Panc1 (cell line): ENCODE measurements at regions not wholly inside any gene's neighbourhood (a gene's known extent, or its start where the extent isn't known, plus 50 kb on each side); places are given as distances from the start of the nearest gene placed in this dataset.

Experiments used
- ATAC-seq: fragments of 200-7000 bp; cut with Tn5 transposase; 2 replicates; pipeline ENCODE4 v1.9.1; 2020; ENCODE audit warnings: mild to moderate bottlenecking, moderate library complexity
- BruUV-seq: library from RNA; stranded (reverse); fragments of 400-500 nt; replicated peaks from 2 replicates; lab custom pipeline; 2021; lab: Mats Ljungman, UMichigan
- CTCF ChIA-PET: fragments of 300-600 bp; sonication (Branson Sonifier 250); formaldehyde crosslinking; loops from one replicate; lab custom pipeline; 2022; ENCODE audit warnings: antibody characterized with exemption; lab: Charles Lee
- POLR2A ChIA-PET: fragments of 300-600 bp; sonication (Branson Sonifier 250); formaldehyde crosslinking; loops from one replicate; lab custom pipeline; 2022; ENCODE audit warnings: antibody characterized with exemption; lab: Charles Lee
- DNase-seq: peaks from one replicate; pipeline ENCODE4 v3.0.0-alpha.2; 2010; ENCODE audit warnings: low read depth, low spot score
- H3K27ac ChIP-seq: 2 replicates; pipeline ENCODE4 v1.5.1; 2011; ENCODE audit warnings: mild to moderate bottlenecking, low read length, inconsistent platforms
- H3K27me3 ChIP-seq: fragments of 200-500 bp; sonication (Bioruptor generic); 2 replicates; pipeline ENCODE4 v1.6.0; 2014; ENCODE audit warnings: low read length, inconsistent platforms; ENCODE audit not compliant: control insufficient read depth, insufficient read depth
- H3K36me3 ChIP-seq: fragments of 200-500 bp; sonication (Bioruptor generic); 2 replicates; pipeline ENCODE4 v1.5.1; 2014; ENCODE audit warnings: inconsistent platforms, mild to moderate bottlenecking, low read length, moderate library complexity; ENCODE audit not compliant: control insufficient read depth, insufficient read depth
- H3K4me1 ChIP-seq: 2 replicates; pipeline ENCODE4 v1.5.1; 2011; ENCODE audit warnings: inconsistent platforms, mild to moderate bottlenecking, low read length, moderate library complexity; ENCODE audit not compliant: control insufficient read depth, insufficient read depth
- H3K4me3 ChIP-seq, 2 experiments: 2 replicates each; pipeline ENCODE4 v1.5.1; 2011 to 2012; ENCODE audit warnings: low read depth in 2 of 2, low read length in 2 of 2, mild to moderate bottlenecking in 2 of 2, inconsistent platforms in 1 of 2, moderate library complexity in 1 of 2
- H3K9me3 ChIP-seq: fragments of 200-500 bp; sonication (Bioruptor generic); 2 replicates; pipeline ENCODE4 v1.5.1; 2014; ENCODE audit warnings: low read depth, mild to moderate bottlenecking, inconsistent platforms, low read length, moderate library complexity; ENCODE audit not compliant: control insufficient read depth, insufficient read depth
- POLR2AphosphoS5 ChIP-seq: IDR thresholded peaks from 2 replicates; pipeline ENCODE4 v1.6.1; 2012; ENCODE audit warnings: mild to moderate bottlenecking, low read depth, low read length, moderate library complexity
- SIN3A ChIP-seq: IDR thresholded peaks from 2 replicates; pipeline ENCODE4 v1.6.1; 2012; ENCODE audit warnings: low read depth, mild to moderate bottlenecking, low read length, moderate library complexity, borderline replicate concordance; ENCODE audit not compliant: insufficient read depth
- TCF7L2 ChIP-seq: IDR thresholded peaks from 2 replicates; pipeline ENCODE4 v1.6.1; 2011; ENCODE audit warnings: mild to moderate bottlenecking, low read depth, low read length, inconsistent platforms
- in situ Hi-C: cut with HindIII; loops from 2 replicates; pipeline ENCODE4 v1.10.0; 2016; ENCODE audit warnings: low sequenced_read_pairs, low pct_unique_long_range_greater_than_20kb
- intact Hi-C: fragments of 100-400 bp; cut with micrococcal nuclease; formaldehyde crosslinking; loops from one replicate; pipeline ENCODE4 v1.10.0; 2022; ENCODE audit not compliant: unreplicated experiment
- TF ChIP-seq, protein P1 (sequence below): fragments of 450-650 bp; IDR thresholded peaks from 2 replicates; pipeline ENCODE4 v1.5.1; 2017; ENCODE audit warnings: mild to moderate bottlenecking
- TF ChIP-seq, protein P2 (sequence below), 2 experiments: IDR thresholded peaks; 2 replicates each; pipeline ENCODE4 v1.6.1; 2011 to 2012; ENCODE audit warnings: low read depth in 2 of 2, control low read depth in 1 of 2, low read length in 1 of 2, mild to moderate bottlenecking in 1 of 2, moderate library complexity in 1 of 2; ENCODE audit not compliant: insufficient read depth in 1 of 2

DNA sequence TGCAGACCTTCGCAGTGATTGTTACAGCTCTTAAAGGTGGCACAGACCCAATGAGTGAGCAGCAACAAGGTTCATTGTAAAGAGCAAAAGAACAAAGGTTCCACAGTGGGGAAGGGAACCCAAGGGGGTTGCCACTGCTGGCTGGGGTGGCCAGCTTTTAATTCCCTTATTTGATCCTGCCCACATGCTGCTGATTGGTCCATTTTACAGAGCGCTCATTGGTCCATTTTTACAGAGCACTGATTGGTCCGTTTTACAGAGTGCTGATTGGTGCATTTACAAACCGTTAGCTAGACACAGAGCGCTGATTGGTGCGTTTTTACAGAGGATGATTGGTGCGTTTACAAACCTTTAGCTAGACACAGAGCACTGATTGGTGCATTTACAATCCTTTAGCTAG is 360.6 kb upstream of the DAB2 start:
- TF ChIP-seq POLR2AphosphoS5 (no peak), TCF7L2 (no peak), SIN3A (no peak)
- TF ChIP-seq, protein P1, sequence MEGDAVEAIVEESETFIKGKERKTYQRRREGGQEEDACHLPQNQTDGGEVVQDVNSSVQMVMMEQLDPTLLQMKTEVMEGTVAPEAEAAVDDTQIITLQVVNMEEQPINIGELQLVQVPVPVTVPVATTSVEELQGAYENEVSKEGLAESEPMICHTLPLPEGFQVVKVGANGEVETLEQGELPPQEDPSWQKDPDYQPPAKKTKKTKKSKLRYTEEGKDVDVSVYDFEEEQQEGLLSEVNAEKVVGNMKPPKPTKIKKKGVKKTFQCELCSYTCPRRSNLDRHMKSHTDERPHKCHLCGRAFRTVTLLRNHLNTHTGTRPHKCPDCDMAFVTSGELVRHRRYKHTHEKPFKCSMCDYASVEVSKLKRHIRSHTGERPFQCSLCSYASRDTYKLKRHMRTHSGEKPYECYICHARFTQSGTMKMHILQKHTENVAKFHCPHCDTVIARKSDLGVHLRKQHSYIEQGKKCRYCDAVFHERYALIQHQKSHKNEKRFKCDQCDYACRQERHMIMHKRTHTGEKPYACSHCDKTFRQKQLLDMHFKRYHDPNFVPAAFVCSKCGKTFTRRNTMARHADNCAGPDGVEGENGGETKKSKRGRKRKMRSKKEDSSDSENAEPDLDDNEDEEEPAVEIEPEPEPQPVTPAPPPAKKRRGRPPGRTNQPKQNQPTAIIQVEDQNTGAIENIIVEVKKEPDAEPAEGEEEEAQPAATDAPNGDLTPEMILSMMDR = no peak
- TF ChIP-seq, protein P2, sequence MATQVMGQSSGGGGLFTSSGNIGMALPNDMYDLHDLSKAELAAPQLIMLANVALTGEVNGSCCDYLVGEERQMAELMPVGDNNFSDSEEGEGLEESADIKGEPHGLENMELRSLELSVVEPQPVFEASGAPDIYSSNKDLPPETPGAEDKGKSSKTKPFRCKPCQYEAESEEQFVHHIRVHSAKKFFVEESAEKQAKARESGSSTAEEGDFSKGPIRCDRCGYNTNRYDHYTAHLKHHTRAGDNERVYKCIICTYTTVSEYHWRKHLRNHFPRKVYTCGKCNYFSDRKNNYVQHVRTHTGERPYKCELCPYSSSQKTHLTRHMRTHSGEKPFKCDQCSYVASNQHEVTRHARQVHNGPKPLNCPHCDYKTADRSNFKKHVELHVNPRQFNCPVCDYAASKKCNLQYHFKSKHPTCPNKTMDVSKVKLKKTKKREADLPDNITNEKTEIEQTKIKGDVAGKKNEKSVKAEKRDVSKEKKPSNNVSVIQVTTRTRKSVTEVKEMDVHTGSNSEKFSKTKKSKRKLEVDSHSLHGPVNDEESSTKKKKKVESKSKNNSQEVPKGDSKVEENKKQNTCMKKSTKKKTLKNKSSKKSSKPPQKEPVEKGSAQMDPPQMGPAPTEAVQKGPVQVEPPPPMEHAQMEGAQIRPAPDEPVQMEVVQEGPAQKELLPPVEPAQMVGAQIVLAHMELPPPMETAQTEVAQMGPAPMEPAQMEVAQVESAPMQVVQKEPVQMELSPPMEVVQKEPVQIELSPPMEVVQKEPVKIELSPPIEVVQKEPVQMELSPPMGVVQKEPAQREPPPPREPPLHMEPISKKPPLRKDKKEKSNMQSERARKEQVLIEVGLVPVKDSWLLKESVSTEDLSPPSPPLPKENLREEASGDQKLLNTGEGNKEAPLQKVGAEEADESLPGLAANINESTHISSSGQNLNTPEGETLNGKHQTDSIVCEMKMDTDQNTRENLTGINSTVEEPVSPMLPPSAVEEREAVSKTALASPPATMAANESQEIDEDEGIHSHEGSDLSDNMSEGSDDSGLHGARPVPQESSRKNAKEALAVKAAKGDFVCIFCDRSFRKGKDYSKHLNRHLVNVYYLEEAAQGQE (IDR thresholded peaks at IDR 0.05; ENCODE audit: insufficient read depth in 1 of 2, low read depth in 2 of 2, low read length in 1 of 2) = no peak
- in situ Hi-C loops = no loop called here

DNA sequence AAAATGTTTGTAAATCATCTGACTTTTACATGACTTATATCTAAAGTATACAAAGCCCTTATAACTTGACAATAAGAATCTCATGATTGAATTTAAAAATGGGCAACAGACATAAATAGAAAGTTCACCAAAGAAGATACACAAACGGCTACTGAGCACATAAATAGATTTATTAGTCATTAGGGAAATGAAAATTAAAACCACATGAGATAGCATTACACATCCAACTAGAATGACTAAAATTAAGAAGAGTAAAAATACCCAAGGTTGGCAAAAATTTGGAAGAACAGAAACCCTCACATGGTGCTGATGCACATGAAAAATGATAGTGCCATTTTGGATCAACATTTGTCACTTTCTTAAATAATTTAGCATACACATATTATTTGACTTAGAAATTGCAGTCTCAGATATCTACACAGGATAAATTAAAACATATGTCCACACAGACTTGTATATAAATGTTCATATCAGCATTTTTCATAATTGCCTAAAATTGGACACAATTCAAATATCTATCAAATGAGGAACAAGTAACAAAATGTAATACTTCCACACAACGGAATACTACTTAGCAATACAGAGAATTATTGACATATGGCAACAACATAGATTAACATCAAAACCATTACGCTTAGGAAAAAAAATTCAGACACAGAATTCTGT is 359.1 kb upstream of the DAB2 start:
- BruUV-seq = no TSS peak
- Histone ChIP-seq H3K4me1 (no peaks in the 10 kb centered on the region), H3K27ac (no peak overlapping the region), H3K36me3 (no peaks in the 10 kb centered on the region), H3K4me3 (no peak overlapping the region), H3K9me3 (no peaks in the 10 kb centered on the region), H3K27me3 (no peaks in the 10 kb centered on the region)
- TF ChIP-seq, protein P1 = no peak
- TF ChIP-seq SIN3A (no peak), POLR2AphosphoS5 (no peak), TCF7L2 (no peak)
- TF ChIP-seq, protein P2 (IDR thresholded peaks at IDR 0.05; ENCODE audit: insufficient read depth in 1 of 2, low read depth in 2 of 2, low read length in 1 of 2) = no peak
- DNase-seq = no peak
- intact Hi-C loops = no loop called here
- POLR2A ChIA-PET = no interaction called here
- ATAC-seq = no peak
- CTCF ChIA-PET = no interaction called here
- in situ Hi-C loops = no loop called here

More for the DNA sequence above, 360.6 kb upstream of the DAB2 start:
- no peaks in the 10 kb centered on the region for H3K36me3 ChIP-seq
- ChIA-PET POLR2A (no interaction called here), CTCF (no interaction called here)
- H3K27ac ChIP-seq = no peak overlapping the region
- ATAC-seq (no peak), DNase-seq (no peak)
- no peak overlapping the region for H3K4me3 ChIP-seq
- intact Hi-C loops = no loop called here
- H3K27me3 ChIP-seq = no peaks in the 10 kb centered on the region
- no peaks in the 10 kb centered on the region for H3K4me1 ChIP-seq
- BruUV-seq = no TSS peak
- no peaks in the 10 kb centered on the region for H3K9me3 ChIP-seq
